H1 (cell line): ENCODE measurements at regions not wholly inside any gene's neighbourhood (a gene's known extent, or its start where the extent isn't known, plus 50 kb on each side); places are given as distances from the start of the nearest gene placed in this dataset.

ENCODE experiments used
- CBX5 ChIP-seq: fragments of 300-800, 300-1000 bp; sonication (generic); IDR thresholded peaks from 2 replicates; pipeline ENCODE4 v1.7.1; 2016; ENCODE audit warnings: antibody characterized with exemption, low read length, low read depth
- CBX8 ChIP-seq: fragments of 300-800, 300-1000 bp; sonication (generic); IDR thresholded peaks from 2 replicates; pipeline ENCODE4 v1.7.1; 2016; ENCODE audit warnings: low read depth, low read length, borderline replicate concordance
- CHD2 ChIP-seq: IDR thresholded peaks from 2 replicates; pipeline ENCODE4 v1.6.1; 2012; ENCODE audit warnings: low read length, improper control_type of control experiment
- EGR1 ChIP-seq: IDR thresholded peaks from 2 replicates; pipeline ENCODE4 v1.6.1; 2011; ENCODE audit warnings: low read depth, low read length, borderline replicate concordance
- JUND ChIP-seq: IDR thresholded peaks from 2 replicates; pipeline ENCODE4 v1.6.1; 2011; ENCODE audit warnings: mild to moderate bottlenecking, improper control_type of control experiment, low read length
- KDM4A ChIP-seq: IDR thresholded peaks from one replicate; pipeline ENCODE4 v1.7.1; 2012; ENCODE audit warnings: low read depth, mild to moderate bottlenecking, moderate library complexity, low read length, inconsistent platforms; ENCODE audit not compliant: severe bottlenecking
- MAX ChIP-seq: IDR thresholded peaks from 2 replicates; pipeline ENCODE4 v1.6.1; 2012; ENCODE audit warnings: inconsistent platforms
- POLR2AphosphoS5 ChIP-seq: IDR thresholded peaks from 2 replicates; pipeline ENCODE4 v1.6.1; 2011; ENCODE audit warnings: low read depth, low read length
- RFX5 ChIP-seq: IDR thresholded peaks from 2 replicates; pipeline ENCODE4 v1.6.1; 2011; ENCODE audit warnings: low read depth, low read length, improper control_type of control experiment, borderline replicate concordance
- RNF2 ChIP-seq: fragments of 200-900, 300-1000 bp; sonication (generic); IDR thresholded peaks from 2 replicates; pipeline ENCODE4 v1.7.1; 2016; ENCODE audit warnings: borderline replicate concordance, low read depth, mild to moderate bottlenecking, antibody characterized with exemption, low read length; ENCODE audit not compliant: poor library complexity, severe bottlenecking; ENCODE audit errors: missing control alignments
- TAF1 ChIP-seq: IDR thresholded peaks from 2 replicates; pipeline ENCODE4 v1.6.1; 2011; ENCODE audit warnings: mild to moderate bottlenecking, low read depth, low read length
- TBP ChIP-seq: IDR thresholded peaks from 2 replicates; pipeline ENCODE4 v1.6.1; 2011; ENCODE audit warnings: low read depth, low read length, improper control_type of control experiment
- TF ChIP-seq, protein P1 (sequence below): fragments of 300-600 bp; sonication (generic); IDR thresholded peaks from 2 replicates; pipeline ENCODE4 v1.7.1; 2012; ENCODE audit warnings: low read length, moderate library complexity, mild to moderate bottlenecking, inconsistent platforms; ENCODE audit not compliant: insufficient replicate concordance

DNA sequence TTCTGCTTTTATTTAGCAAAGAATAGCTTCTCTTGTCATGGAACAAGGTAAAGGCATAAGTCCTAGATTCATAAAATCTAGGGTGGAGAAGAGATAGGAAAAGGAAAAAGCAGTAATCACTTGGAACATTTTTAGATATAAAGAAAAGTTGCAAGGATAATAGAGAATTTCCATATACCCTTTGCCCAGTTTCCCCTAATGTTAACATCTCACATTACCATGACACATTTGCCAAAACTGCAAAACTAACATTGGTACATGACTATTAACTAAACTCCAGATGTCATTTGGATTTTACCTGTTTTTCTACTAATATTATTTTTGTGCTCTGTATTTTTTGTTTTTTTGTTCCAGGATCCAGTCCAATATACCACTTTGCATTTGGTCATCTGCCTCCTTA, 265.1 kb downstream of the ETAA1 start (continued):
- TF ChIP-seq, protein P1, sequence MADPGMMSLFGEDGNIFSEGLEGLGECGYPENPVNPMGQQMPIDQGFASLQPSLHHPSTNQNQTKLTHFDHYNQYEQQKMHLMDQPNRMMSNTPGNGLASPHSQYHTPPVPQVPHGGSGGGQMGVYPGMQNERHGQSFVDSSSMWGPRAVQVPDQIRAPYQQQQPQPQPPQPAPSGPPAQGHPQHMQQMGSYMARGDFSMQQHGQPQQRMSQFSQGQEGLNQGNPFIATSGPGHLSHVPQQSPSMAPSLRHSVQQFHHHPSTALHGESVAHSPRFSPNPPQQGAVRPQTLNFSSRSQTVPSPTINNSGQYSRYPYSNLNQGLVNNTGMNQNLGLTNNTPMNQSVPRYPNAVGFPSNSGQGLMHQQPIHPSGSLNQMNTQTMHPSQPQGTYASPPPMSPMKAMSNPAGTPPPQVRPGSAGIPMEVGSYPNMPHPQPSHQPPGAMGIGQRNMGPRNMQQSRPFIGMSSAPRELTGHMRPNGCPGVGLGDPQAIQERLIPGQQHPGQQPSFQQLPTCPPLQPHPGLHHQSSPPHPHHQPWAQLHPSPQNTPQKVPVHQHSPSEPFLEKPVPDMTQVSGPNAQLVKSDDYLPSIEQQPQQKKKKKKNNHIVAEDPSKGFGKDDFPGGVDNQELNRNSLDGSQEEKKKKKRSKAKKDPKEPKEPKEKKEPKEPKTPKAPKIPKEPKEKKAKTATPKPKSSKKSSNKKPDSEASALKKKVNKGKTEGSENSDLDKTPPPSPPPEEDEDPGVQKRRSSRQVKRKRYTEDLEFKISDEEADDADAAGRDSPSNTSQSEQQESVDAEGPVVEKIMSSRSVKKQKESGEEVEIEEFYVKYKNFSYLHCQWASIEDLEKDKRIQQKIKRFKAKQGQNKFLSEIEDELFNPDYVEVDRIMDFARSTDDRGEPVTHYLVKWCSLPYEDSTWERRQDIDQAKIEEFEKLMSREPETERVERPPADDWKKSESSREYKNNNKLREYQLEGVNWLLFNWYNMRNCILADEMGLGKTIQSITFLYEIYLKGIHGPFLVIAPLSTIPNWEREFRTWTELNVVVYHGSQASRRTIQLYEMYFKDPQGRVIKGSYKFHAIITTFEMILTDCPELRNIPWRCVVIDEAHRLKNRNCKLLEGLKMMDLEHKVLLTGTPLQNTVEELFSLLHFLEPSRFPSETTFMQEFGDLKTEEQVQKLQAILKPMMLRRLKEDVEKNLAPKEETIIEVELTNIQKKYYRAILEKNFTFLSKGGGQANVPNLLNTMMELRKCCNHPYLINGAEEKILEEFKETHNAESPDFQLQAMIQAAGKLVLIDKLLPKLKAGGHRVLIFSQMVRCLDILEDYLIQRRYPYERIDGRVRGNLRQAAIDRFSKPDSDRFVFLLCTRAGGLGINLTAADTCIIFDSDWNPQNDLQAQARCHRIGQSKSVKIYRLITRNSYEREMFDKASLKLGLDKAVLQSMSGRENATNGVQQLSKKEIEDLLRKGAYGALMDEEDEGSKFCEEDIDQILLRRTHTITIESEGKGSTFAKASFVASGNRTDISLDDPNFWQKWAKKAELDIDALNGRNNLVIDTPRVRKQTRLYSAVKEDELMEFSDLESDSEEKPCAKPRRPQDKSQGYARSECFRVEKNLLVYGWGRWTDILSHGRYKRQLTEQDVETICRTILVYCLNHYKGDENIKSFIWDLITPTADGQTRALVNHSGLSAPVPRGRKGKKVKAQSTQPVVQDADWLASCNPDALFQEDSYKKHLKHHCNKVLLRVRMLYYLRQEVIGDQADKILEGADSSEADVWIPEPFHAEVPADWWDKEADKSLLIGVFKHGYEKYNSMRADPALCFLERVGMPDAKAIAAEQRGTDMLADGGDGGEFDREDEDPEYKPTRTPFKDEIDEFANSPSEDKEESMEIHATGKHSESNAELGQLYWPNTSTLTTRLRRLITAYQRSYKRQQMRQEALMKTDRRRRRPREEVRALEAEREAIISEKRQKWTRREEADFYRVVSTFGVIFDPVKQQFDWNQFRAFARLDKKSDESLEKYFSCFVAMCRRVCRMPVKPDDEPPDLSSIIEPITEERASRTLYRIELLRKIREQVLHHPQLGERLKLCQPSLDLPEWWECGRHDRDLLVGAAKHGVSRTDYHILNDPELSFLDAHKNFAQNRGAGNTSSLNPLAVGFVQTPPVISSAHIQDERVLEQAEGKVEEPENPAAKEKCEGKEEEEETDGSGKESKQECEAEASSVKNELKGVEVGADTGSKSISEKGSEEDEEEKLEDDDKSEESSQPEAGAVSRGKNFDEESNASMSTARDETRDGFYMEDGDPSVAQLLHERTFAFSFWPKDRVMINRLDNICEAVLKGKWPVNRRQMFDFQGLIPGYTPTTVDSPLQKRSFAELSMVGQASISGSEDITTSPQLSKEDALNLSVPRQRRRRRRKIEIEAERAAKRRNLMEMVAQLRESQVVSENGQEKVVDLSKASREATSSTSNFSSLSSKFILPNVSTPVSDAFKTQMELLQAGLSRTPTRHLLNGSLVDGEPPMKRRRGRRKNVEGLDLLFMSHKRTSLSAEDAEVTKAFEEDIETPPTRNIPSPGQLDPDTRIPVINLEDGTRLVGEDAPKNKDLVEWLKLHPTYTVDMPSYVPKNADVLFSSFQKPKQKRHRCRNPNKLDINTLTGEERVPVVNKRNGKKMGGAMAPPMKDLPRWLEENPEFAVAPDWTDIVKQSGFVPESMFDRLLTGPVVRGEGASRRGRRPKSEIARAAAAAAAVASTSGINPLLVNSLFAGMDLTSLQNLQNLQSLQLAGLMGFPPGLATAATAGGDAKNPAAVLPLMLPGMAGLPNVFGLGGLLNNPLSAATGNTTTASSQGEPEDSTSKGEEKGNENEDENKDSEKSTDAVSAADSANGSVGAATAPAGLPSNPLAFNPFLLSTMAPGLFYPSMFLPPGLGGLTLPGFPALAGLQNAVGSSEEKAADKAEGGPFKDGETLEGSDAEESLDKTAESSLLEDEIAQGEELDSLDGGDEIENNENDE, result no peak
- no peak for TF ChIP-seq RNF2
- TF ChIP-seq POLR2AphosphoS5, result no peak
- no peak for TF ChIP-seq JUND
- no peak for TF ChIP-seq CBX5
- no peak for TF ChIP-seq EGR1
- no peak for TF ChIP-seq KDM4A
- no peak for TF ChIP-seq MAX
- no peak for TF ChIP-seq TAF1
- TF ChIP-seq CBX8, result no peak
- no peak for TF ChIP-seq RFX5
- no peak for TF ChIP-seq TBP
- TF ChIP-seq CHD2, result no peak
